Smooth muscle cell of the brain vasculature (primary cell): ENCODE measurements at regions not wholly inside any gene's neighbourhood (a gene's known extent, or its start where the extent isn't known, plus 50 kb on each side); places are given as distances from the start of the nearest gene placed in this dataset.

Source experiments
- DNase-seq: peaks from one replicate; pipeline ENCODE4 v3.0.0-alpha.2; 2012; ENCODE audit warnings: low read depth, low spot score

DNA sequence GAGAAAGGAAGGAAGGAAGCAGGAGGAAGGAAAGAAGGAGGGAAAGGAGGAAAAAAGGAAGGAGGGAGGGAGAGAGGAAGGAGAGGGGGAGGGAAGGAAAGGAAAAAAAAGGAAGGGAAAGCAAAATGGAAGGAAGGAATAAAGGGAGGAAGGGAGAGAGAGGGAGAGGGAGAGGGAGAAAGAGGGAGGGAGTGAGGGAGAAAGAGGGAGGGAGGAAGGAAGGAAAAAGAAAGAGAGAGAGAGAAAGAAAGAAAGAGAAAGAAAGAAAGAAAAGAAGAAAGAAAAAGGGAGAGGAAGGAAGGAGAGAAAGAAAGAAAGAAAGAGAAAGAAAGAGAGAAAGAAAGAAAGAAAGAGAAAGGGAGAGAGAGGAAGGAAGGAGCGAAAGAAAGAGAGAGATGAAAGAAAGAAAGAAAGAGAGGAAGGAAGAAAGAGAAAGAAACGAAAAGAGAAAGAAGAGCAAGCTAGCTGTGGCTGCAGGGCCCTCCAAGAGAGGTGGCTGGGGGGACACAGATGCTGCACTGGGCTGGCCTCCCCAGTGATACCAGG is 472.4 kb upstream of the MGMT start:
- no peak for DNase-seq

DNA sequence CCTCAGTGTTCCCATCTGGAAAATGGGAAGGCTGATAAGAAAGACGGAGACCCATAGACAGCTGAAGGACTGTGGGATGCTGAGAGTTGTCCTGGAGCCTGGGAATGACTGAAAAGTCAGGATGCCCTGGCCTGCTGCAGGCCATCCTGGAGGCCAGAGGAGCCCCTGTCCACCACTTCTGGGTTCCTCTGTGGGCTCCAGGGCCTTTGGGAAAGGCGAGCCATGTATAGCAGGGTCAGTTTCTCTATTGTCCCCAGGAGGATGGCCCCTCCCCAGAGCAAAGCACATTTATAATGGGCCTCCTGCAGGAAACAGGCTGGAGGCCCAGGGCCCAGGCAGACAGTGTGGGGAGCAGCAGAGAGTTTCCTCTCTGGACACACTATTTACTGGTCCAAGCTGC is 471.4 kb upstream of the MGMT start:
- DNase-seq = no peak

DNA sequence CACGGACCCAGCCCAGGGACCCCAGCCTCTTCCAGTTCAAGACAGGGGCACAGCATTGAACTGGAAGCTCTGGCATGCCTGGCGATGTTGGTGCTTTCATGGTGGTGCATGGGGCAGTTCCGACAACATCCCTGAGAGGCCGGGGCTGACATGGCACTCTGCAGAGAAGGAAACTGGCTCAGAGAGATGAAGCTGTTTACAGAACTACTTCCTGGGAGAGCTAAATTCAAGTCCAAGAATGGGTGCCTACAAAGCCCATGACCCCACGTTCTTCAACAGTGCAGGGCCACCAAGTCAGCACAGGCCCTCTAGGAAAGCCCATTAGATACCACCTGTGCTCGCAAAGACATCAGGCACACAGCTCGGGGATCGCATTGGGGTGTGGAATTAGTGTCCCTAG is 470.9 kb upstream of the MGMT start:
- no peak for DNase-seq

DNA sequence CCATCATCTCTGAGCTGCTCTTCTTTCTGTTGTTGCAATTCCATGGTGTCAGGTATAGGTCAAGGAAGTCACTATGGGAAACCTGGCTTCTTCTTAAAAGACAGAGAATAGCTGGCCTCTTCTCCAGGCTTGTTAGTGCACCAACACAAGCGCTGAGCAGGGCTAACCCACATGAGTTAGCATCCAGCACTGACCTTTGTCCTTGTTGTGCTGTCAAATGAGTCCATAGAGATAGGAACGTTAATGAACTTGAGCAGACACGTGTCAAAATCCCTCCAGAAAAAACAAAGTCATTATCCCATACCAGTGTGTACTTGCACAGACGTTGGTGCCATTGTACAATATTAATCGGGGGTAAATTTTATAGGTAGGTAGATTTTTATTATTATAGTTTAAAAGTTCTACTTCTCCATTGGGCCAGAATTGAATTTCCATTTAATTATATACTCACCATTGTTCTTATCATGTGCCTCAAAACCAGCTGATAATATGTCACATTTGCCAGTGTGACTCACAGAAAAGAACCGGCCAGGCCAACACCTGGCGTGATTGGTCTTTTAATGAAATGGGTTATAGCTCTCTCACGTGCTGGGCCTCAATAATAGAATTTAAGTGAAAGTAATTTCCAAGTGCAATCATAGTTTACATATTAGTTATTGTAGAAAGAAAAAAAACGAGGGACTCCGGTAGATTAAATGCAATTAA is 468.8 kb upstream of the MGMT start:
- DNase-seq = no peak

DNA sequence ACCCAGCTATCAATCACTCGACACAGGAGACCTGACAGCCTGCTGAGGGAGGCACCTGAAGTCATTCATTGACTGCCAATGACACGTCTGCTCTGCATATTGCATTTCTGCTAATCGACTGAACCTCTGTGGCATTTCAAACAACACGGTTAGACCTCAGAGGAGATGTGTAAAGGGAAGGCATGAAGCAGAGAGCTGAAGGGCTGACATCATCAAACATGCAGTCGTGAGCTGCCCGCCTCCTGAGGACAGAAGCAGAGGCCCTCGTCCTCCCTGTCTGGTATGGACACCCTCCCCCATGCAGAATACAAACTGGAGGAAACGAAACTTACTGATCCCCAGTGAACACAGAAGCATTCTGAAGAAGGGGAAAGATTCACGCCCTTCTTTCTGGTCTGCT is 462.6 kb upstream of the MGMT start:
- no peak for DNase-seq

DNA sequence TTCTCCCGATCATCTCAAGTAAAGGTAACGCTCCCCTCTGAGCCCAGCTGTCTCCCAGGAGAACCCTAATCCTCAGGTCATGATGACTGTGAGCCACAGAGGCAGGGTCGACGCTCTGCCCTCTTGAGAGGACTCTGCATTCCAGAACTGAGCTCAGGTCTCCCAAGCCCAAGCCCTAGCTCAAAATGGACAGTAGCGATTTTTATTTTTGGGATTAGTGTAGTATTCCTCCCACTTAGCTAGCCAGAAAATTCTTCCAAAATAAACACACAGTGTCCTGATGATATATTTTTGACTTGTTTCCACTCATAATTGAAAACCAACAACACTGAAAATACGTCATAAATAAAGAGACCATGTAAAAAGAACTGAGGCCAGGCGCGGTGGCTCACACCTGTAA is 462.0 kb upstream of the MGMT start:
- no peak for DNase-seq

DNA sequence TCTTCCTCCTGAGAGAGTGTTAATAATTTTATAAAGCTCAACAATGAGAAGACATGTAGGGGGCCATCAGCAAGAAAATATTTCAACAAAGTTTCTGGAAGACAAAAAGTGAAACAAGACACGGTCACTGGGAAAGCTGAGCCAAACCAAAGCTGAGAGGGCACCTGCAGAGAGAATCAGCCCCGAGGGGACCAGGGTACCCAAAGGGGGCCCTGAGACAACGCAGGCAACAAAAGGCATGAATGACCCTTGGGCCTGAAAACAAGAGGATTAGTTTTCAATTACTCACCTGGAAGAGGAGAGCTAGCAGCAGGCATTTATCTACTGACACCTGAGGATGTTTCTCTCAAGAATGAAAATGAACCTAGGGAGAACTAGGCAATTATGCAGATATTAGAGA is 461.2 kb upstream of the MGMT start:
- DNase-seq = no peak

DNA sequence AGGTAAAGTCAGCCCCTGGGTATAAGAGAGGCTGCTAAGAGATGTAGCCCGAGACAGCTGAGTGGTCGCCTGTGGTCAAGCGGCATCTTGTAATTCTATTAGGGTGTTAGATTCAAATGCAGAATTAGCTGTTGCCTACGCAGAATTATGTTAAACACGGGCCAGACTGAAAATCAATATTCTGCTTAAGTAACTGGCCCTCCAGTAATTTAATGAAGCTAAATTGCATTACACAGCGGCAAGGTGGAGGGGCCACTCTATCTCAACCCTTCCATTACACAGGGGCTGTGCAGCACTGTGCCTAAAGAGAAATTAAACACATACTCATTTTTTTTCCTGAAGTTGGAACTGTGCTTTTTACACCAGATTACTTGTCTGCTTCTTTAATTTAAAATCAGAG is 448.5 kb upstream of the MGMT start:
- DNase-seq = no peak

DNA sequence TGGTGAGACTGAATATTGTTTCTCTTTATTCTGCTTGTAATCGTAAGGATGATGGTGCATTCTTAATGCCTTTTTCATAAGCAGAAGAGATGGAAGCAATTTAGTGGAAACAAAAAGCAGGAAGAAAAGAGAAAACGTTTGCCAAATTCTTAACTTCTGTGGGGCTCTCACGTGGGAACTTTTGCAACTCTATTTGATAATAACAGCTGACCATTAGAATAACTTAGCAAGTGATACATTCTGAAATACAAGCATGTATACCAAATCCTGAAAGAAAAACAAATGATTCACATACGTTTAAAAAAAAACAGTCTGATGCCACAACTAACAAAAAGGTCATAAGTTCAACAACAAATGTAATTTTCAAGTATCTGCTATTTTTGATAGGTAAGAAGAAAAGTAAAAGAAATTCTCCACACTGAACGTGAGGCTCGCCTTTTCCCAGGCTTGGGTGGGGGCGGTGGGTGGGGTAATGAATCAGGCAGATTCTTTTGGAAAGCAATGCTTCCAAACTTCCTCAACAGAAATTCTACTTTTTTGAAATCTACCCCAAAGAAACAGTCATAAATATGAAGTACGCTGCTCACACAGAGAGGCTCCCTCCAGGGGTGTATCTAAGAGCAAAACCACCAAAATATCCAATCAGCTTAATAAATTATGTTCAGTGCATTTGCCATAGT is 446.2 kb upstream of the MGMT start:
- no peak for DNase-seq

DNA sequence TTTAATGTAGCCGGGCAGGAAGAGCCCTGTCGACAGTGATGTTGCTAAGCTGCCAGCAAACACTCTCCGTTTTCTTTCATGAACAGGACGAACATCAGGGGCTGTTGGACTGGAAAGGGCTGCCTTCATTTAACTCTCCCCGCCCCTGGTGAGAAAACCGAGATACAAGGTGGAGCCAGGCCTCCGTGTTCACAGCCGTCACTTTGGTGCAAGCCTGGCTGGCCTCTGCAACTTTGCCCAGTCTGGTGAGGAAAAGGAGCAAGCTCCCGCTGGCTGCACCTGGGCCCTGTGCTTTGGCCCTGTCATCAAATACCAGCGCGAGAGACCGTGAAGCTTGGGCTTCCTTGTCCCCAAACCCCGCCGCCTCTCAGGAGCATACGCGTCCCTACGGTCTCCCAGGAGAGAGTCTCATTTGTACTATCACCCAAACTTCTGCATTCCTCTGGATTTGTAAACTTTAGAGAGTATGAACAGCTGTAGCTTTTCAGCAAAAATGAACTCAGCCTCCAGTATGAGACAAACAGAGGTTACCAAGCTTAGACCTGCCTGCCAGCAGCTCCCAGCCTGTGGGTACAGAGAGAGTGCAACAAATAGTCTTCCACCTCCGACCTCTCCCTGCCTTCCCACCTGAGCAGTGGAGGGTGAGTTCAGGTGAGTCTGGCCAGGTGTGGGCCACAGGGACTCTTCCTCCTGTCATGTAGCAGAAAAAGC is 445.3 kb upstream of the MGMT start:
- no peak for DNase-seq

DNA sequence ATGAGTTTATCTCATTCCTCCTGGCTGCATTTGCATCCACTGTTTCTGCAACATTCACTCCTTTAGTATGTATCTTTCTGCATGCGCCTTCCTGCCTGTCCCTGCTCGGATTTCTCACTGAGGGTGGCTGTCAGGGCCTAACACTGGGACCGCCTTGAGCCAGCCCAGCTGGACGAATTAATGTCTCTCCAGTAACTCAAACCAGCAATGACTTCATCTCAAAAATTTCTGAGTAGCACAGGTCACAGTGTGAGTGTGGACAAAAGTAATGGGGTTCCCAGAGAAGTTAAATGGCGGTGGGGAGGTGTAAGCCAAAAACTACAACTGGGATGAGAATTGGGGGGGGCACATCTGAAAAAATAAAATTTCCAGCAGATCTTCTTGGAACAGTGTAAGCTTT is 444.0 kb upstream of the MGMT start:
- no peak for DNase-seq

DNA sequence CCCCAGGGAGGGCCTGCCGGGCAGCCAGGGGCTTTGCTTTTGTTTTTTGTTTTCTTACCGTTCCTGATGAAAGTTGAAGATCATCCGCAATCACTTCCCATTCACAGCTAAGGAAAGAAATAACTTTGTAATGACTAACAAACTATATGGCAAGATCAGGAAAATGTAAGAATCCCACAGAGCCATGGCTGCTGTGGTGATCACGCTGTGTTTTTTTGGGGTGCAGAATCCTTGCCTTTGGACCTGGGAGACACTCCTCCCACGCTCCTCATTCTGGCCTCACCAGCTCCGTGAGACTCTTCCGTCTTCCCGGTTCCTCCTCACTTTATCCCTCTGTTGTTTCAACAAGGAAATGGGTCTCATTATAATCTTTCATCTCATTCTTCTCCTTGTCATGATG is 443.0 kb upstream of the MGMT start:
- DNase-seq = no peak

DNA sequence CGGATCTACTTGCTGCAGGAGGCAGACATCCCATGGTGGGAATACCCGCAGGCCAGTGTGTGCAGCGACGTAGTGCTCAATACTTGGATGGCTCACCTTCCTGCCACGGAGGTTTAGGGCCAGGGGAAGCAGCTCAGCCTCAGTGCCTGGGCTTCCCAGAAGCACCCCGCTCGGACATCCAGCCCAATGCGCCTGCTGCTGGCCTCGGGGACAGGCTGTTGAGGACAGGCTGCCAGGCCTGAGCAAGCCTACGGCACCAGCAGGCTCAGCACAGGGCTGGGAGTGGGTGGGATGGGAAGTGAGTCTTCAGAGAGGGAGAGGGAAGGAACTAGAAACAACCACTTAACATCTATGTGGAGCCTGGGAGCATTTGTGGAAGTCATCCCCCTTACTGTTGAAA is 441.3 kb upstream of the MGMT start:
- DNase-seq = no peak

DNA sequence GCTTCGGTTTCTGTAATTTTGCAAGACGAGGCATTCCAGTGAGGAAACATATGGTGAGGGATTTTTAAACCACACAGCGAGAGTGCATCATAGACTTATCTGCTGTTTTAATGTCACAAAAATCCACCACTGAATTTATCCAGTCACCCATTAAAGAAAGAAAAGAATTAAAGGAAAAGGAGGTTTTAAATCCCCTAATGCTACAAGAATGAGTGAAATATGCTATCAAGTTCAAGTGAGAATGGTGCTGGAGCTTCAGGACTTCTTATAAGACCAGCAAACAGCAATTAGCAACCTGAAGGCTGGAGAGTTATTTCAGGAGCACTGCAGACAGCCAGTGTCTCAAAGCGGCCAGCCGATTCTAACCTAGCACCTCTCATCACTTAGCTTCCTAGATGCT is 439.1 kb upstream of the MGMT start:
- no peak for DNase-seq

DNA sequence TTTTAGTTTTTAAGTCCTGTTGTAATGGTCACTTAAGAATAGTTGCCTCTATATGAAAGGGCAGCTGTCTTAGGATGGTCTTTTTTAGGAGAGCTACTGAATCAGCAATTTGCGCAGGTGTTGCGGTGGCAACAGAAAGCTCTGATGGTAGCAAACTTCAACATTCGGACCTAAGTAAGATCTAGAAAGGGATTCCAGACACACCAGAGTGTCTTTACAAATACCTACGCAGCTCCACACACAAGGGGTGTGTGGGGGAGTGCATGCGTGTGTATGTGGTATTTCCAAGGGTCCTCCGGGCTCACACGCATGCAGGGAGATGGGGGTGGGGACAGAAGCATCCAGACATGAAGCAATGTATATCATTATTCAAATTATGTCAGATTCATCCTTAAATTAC is 438.6 kb upstream of the MGMT start:
- DNase-seq = no peak

DNA sequence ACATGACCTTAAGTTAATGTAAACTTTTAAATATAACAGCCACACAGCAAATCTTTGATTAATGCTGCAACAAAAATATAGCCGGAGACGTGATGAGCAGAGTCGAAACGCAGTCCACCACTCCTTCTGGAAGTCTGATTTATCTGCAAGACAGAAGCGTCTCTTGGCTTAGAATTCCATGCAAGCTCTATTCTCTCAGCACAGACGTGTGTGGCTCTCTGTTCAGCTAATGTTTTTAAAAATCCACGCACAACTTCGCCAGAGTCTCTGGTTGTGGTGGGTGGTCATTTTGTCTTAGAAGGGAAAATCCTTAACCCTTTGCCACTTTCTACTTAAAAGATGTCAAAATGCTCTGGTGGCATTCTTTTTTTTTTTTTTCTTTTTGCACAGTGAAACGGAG is 438.0 kb upstream of the MGMT start:
- DNase-seq = no peak

DNA sequence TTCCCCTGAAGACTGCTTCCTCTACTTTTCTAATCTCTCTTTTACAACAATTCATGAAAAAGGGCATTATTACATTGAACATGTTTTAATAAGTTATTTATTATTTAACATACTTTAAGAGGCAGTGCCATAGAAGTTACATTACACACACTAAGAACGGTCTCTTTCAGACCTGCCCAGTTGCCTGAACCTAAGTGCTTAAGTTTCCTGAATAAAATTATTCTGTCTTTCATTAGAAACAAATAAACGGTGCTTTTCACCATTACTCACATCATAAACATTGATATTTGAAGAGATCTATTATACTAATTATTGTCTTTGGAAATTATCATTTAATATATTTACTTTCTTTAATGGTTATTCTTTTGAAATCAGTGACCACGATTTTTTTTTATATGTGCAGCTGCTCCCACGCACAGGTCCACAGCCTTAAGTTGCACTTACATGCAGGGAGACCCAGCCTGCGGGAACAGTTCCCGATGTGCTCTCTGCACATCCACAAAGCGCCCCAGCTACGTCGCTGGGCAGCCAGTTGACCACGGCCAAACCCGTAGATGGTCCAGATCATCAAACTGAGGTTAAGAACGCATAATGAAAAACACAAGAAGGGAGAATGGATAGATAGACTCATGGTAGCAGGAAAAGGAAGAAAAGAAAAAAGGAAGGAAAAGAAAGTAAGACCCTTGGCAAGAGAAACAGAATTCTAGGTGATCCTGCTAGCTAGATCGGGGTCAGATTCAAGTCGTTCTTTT is 437.0 kb upstream of the MGMT start:
- DNase-seq = no peak

DNA sequence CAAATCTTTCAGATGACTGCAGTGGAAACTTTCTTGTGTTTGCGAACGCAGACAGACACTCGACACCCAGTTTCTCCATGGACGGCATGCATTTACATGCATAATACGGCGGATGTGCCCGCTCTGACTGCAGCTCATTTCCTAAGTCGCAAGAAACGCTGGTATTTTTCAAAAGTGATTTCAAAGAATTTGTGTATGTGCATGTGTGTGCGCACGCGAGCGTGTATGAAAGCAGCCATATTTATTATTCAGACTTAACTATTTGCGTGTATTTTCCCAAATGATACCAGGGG is 436.5 kb upstream of the MGMT start:
- no peak for DNase-seq

DNA sequence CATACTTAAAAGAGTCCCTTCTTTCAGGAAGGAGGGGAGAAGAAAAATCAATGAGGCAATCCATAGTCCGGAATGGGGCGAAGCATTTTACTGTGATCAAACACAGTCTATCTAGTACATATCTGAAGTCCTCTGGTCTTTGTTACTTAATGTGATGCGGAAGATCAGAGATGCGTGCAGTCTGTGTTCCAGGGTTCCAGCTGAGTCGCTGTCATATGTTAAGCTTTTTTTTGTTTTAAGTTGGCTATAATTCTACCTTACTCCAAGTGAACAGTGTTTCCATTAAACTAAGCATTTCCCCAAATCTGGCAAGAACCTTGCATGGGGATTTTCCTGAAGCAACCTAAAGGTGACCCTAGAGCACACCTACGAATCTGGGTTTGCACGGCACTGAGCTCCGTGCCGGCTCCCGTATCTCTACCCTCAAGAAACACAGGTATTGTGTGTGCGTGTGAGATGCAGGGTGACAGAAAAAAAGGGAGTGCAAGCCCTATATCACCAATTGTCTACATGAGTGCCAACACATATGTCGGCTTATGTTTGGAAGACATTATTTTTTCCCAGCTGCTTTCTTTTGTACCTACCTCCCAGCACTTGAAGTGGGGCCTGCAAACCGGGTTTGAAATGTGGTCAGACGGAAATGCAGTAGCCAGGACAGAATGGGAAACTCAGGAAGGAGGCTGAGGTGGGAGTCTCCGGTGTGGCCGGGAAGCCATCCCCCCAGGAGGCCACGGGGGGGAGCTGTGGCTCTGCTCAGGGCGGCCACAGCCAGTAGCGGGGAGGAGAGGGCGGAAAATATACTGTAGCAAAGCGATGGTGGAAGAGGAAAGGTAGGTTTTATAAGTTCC is 435.8 kb upstream of the MGMT start:
- peak; percentile 17 for DNase-seq

DNA sequence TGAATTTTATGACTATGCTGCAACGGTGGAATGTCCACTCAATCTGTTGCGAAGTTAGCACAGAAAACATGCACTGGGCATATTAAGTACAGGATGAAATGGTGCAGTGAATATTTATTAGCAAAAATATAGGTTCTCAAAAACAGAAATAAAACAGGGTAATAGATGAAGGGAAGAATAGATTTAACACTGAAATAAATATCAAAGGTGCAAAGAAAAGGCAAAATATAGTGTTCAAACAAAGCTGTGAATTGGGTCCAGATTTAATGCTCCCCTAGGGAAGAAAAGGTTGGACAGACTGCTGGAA is 435.2 kb upstream of the MGMT start:
- DNase-seq = no peak
